T-helper 2 cell treated with Interferon-gamma antibody and Interleukin-4, amounts not matched to agents 100 ng/mL and 5 ng/mL, for 36 hours (primary cell): ENCODE measurements at regions not wholly inside any gene's neighbourhood (a gene's known extent, or its start where the extent isn't known, plus 50 kb on each side); places are given as distances from the start of the nearest gene placed in this dataset.
"Not testable (repeated sequence)": the region's sequence is repeated elsewhere in the genome, so short reads cannot be mapped to it uniquely, and the experiment has no call there.

Experiments
- intact Hi-C: fragments of 100-400 bp; cut with micrococcal nuclease; formaldehyde crosslinking; loops from one replicate; pipeline ENCODE4 v1.15.1; 2023

- intact Hi-C loops, result not testable (repeated sequence)
These were observed 61.9 kb upstream of the NAA35 start for GRCh38 chr9:85878872-85879597.

- intact Hi-C loops, result not testable (repeated sequence)
These were observed 60.4 kb upstream of the NAA35 start for GRCh38 chr9:85880507-85880906.

- intact Hi-C loops, result no loop called here
These were observed 56.7 kb upstream of the NAA35 start for GRCh38 chr9:85884256-85884655.

GRCh38 chr9:85890962-85891361 lies 50.0 kb upstream of the NAA35 start:
- intact Hi-C loops, result no loop called here
